Testis (tissue), 2 donors: ENCODE measurements at regions not wholly inside any gene's neighbourhood (a gene's known extent, or its start where the extent isn't known, plus 50 kb on each side); places are given as distances from the start of the nearest gene placed in this dataset.

Source experiments
- DNase-seq: peaks from one replicate; pipeline ENCODE4 v3.0.0-alpha.2; 2019
- H3K27ac ChIP-seq, 2 donors: fragments of 200-600 bp; sonication (generic); one replicate each; pipeline ENCODE4 v1.5.1; 2019
- H3K27me3 ChIP-seq: fragments of 200-600 bp; sonication (generic); one replicate; pipeline ENCODE4 v1.5.1; 2019
- H3K36me3 ChIP-seq: fragments of 200-600 bp; sonication (generic); one replicate; pipeline ENCODE4 v1.5.1; 2017; ENCODE audit warnings: low read depth; ENCODE audit errors: missing control alignments
- H3K4me1 ChIP-seq: fragments of 200-600 bp; sonication (generic); one replicate; pipeline ENCODE4 v1.5.1; 2019
- H3K4me3 ChIP-seq, 2 donors: fragments of 200-600 bp; sonication (generic); one replicate each; pipeline ENCODE4 v1.5.1; 2017 to 2019
- H3K9me3 ChIP-seq: fragments of 200-600 bp; sonication (generic); one replicate; pipeline ENCODE4 v1.5.1; 2017
- CTCF ChIP-seq, 3 experiments: fragments of 450-650 bp in 2 of 3; fragments of 200-600 bp in 1 of 3; sonication (generic) in 1 of 3; IDR thresholded peaks; one replicate each; pipeline ENCODE4 v1.5.1; 2016 to 2019; ENCODE audit warnings: antibody characterized with exemption in 3 of 3, mild to moderate bottlenecking in 2 of 3, moderate library complexity in 1 of 3
- POLR2A ChIP-seq: fragments of 450-650 bp; IDR thresholded peaks from one replicate; pipeline ENCODE4 v1.6.1; 2017; ENCODE audit warnings: antibody characterized with exemption, mild to moderate bottlenecking, moderate library complexity
- WGBS, 2 donors: methylation state at CpG; one replicate each; pipeline ENCODE4 v1.1.5; 2018; 5-methylcytosine and 5-hydroxymethylcytosine counted together
- intact Hi-C: fragments of 100-400 bp; cut with DNase I; formaldehyde crosslinking; loops from one replicate; pipeline ENCODE4 v1.15.1; 2023; ENCODE audit warnings: low total_unique reads

GRCh38 chr6:129778793-129779192 lies 68.8 kb upstream of the ARHGAP18 start:
- WGBS, 2 donors: 4 to 35% methylated on average over 1 of the region's 1 CpG

GRCh38 chr6:129777371-129777770 lies 67.4 kb upstream of the ARHGAP18 start:
- no peaks in the 10 kb centered on the region for H3K36me3 ChIP-seq
- peaks cover 3% of the 10 kb centered on the region for H3K4me1 ChIP-seq
- DNase-seq: no peak
- H3K9me3 ChIP-seq: no peaks in the 10 kb centered on the region
- no peak for TF ChIP-seq POLR2A
- no peak for TF ChIP-seq CTCF (IDR thresholded peaks at IDR 0.05)
- H3K4me3 ChIP-seq: no peak overlapping the region
- no peak overlapping the region for H3K27ac ChIP-seq
- no peaks in the 10 kb centered on the region for H3K27me3 ChIP-seq
- intact Hi-C loops: no loop called here

More at GRCh38 chr6:129778793-129779192, 68.8 kb upstream of the ARHGAP18 start:
- TF ChIP-seq POLR2A (no peak), CTCF (IDR thresholded peaks at IDR 0.05) (no peak)
- intact Hi-C loops: no loop called here
- Histone ChIP-seq H3K4me3 (no peak overlapping the region), H3K9me3 (no peaks in the 10 kb centered on the region), H3K4me1 (peaks cover 3% of the 10 kb centered on the region), H3K27me3 (no peaks in the 10 kb centered on the region), H3K27ac (no peak overlapping the region), H3K36me3 (no peaks in the 10 kb centered on the region)
- DNase-seq: no peak

- no peak for TF ChIP-seq CTCF (IDR thresholded peaks at IDR 0.05)
- TF ChIP-seq POLR2A: no peak
- intact Hi-C loops: no loop called here
- DNase-seq: no peak
- Histone ChIP-seq H3K36me3 (no peaks in the 10 kb centered on the region), H3K4me1 (peaks cover 3% of the 10 kb centered on the region), H3K4me3 (no peak overlapping the region), H3K27ac (no peak overlapping the region), H3K27me3 (no peaks in the 10 kb centered on the region), H3K9me3 (no peaks in the 10 kb centered on the region)
- 94 to 95% methylated on average over 3 of the region's 3 CpGs for WGBS, 2 donors
These were observed 66.8 kb upstream of the ARHGAP18 start for GRCh38 chr6:129776542-129777330.

GRCh38 chr6:129774697-129775447 lies 64.9 kb upstream of the ARHGAP18 start:
- no peaks in the 10 kb centered on the region for H3K9me3 ChIP-seq
- WGBS, 2 donors: 16 to 24% methylated on average over 8 of the region's 8 CpGs
- H3K27ac ChIP-seq: no peak overlapping the region
- no peaks in the 10 kb centered on the region for H3K27me3 ChIP-seq
- peak; percentile 85 for DNase-seq
- H3K4me1 ChIP-seq: peaks cover 3% of the 10 kb centered on the region
- intact Hi-C loops: no loop called here
- H3K4me3 ChIP-seq: no peak overlapping the region
- no peak for TF ChIP-seq POLR2A
- peak; percentile 60 to 84 (median 72) for TF ChIP-seq CTCF (IDR thresholded peaks at IDR 0.05)
- H3K36me3 ChIP-seq: no peaks in the 10 kb centered on the region
